A673 (cell line): ENCODE measurements at regions not wholly inside any gene's neighbourhood (a gene's known extent, or its start where the extent isn't known, plus 50 kb on each side); places are given as distances from the start of the nearest gene placed in this dataset.

Source experiments
- EZH2 ChIP-seq: fragments of 200-600 bp; sonication (generic); IDR thresholded peaks from 2 replicates; pipeline ENCODE4 v1.6.1; 2017; ENCODE audit warnings: borderline replicate concordance, low read depth, mild to moderate bottlenecking, mixed read lengths, antibody characterized with exemption, low read length; ENCODE audit not compliant: poor library complexity, severe bottlenecking
- TF ChIP-seq, protein P1 (sequence below): fragments of 300-800, 200-600 bp; sonication (generic); conservative IDR thresholded peaks from 2 replicates; pipeline ENCODE4 v1.5.1; 2017; ENCODE audit warnings: low read depth, mild to moderate bottlenecking, antibody characterized with exemption, low read length, moderate library complexity, mixed read lengths

GRCh38 chr7:3243256-3243655, 57.8 kb upstream of the SDK1 start:
- TF ChIP-seq, protein P1, sequence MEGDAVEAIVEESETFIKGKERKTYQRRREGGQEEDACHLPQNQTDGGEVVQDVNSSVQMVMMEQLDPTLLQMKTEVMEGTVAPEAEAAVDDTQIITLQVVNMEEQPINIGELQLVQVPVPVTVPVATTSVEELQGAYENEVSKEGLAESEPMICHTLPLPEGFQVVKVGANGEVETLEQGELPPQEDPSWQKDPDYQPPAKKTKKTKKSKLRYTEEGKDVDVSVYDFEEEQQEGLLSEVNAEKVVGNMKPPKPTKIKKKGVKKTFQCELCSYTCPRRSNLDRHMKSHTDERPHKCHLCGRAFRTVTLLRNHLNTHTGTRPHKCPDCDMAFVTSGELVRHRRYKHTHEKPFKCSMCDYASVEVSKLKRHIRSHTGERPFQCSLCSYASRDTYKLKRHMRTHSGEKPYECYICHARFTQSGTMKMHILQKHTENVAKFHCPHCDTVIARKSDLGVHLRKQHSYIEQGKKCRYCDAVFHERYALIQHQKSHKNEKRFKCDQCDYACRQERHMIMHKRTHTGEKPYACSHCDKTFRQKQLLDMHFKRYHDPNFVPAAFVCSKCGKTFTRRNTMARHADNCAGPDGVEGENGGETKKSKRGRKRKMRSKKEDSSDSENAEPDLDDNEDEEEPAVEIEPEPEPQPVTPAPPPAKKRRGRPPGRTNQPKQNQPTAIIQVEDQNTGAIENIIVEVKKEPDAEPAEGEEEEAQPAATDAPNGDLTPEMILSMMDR = no peak
- no peak for TF ChIP-seq EZH2
